ENCODE measurements at regions not wholly inside any gene's neighbourhood (a gene's known extent, or its start where the extent isn't known, plus 50 kb on each side); places are given as distances from the start of the nearest gene placed in this dataset.

DNA sequence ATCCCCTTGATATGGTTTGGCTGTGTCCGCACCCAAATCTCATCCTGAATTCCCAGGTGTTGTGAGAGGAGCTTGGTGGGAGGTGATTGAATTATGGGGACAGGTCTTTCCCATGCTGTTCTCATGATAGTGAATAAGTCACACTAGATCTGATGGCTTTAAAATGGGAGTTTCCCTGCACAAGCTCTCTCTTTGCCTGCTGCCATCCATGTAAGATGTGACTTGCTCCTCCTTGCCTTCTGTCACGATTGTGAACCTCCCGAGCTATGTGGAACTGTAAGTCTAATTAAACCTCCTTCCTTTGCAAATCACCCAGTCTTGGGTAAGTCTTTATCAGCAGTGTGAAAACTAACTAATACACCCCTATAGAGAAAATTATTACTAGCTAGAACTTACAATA, 959.5 kb upstream of the ADGRL2 start:
- DNase-seq, result no peak
- H3K27ac ChIP-seq (ENCODE audit: low read depth in 1 of 2, low read length in 2 of 2), result no peak overlapping the region
- H2AFZ ChIP-seq (ENCODE audit: insufficient read depth, low read depth, low read length, poor library complexity, severe bottlenecking), result no peak overlapping the region
- 100% methylated on average over 1 of the region's 3 CpGs for WGBS (ENCODE audit: insufficient coverage)
- no peak overlapping the region for H3K27ac Mint-ChIP-seq
- TF ChIP-seq, protein P1, sequence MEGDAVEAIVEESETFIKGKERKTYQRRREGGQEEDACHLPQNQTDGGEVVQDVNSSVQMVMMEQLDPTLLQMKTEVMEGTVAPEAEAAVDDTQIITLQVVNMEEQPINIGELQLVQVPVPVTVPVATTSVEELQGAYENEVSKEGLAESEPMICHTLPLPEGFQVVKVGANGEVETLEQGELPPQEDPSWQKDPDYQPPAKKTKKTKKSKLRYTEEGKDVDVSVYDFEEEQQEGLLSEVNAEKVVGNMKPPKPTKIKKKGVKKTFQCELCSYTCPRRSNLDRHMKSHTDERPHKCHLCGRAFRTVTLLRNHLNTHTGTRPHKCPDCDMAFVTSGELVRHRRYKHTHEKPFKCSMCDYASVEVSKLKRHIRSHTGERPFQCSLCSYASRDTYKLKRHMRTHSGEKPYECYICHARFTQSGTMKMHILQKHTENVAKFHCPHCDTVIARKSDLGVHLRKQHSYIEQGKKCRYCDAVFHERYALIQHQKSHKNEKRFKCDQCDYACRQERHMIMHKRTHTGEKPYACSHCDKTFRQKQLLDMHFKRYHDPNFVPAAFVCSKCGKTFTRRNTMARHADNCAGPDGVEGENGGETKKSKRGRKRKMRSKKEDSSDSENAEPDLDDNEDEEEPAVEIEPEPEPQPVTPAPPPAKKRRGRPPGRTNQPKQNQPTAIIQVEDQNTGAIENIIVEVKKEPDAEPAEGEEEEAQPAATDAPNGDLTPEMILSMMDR (IDR thresholded peaks at IDR 0.05), result no peak
- H3K4me3 ChIP-seq (replicated peaks in 1 of 3; ENCODE audit: low read depth in 2 of 3, low read length in 3 of 3), result no peak overlapping the region
- no peaks in the 10 kb centered on the region for H3K4me1 Mint-ChIP-seq
- intact Hi-C loops (cut with micrococcal nuclease), result no loop called here
- no peak overlapping the region for H3K9ac ChIP-seq (ENCODE audit: insufficient read depth, low read length, poor library complexity, severe bottlenecking)
- no peaks in the 10 kb centered on the region for H3K36me3 Mint-ChIP-seq
- H3K4me2 ChIP-seq (replicated peaks; ENCODE audit: extremely low read depth, low read length, poor library complexity, severe bottlenecking), result no peak overlapping the region
- no peaks in the 10 kb centered on the region for H4K20me1 ChIP-seq (ENCODE audit: insufficient read depth, low read length)
- no peaks in the 10 kb centered on the region for H3K36me3 ChIP-seq (replicated peaks in 1 of 2; ENCODE audit: control insufficient read depth in 1 of 2, insufficient read depth in 2 of 2, low read length in 2 of 2)
- H3K79me2 ChIP-seq (ENCODE audit: insufficient read depth, low read length), result no peaks in the 10 kb centered on the region
- no peak overlapping the region for H3K4me3 Mint-ChIP-seq
- H3K9me3 Mint-ChIP-seq, result peaks cover under 1 to 9% (median 4%) of the 10 kb centered on the region in 7 donors
- no peaks in the 10 kb centered on the region for H3K27me3 ChIP-seq (ENCODE audit: control insufficient read depth in 2 of 2, insufficient read depth in 2 of 2, low read length in 2 of 2)
- H3K4me1 ChIP-seq (ENCODE audit: control insufficient read depth in 1 of 2, insufficient read depth in 2 of 2, low read length in 2 of 2), result no peaks in the 10 kb centered on the region
- no peaks in the 10 kb centered on the region for H3K9me3 ChIP-seq (replicated peaks in 1 of 2; ENCODE audit: control insufficient read depth in 1 of 2, insufficient read depth in 1 of 2, low read length in 2 of 2)
- no peaks in the 10 kb centered on the region for H3K27me3 Mint-ChIP-seq (ENCODE audit: low read depth in 3 of 3)

DNA sequence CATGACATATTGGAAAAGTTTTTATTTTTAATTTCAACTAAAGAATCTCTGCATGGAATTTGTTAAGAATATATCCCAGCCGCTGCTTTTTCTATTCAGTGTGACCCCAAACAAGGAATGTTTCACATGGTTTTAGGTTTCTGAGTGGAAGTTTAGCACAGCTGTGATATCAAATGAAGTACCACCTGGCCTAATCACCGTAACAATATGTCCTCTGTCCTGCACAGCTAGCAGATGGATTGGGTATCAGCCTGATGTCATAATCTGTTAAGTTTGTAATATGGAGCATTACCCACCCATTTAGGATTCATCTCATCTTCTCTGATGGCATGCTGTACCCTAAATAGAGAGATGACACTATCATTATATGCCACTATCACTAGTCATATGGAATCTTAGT, 963.7 kb upstream of the ADGRL2 start:
- Histone ChIP-seq H3K36me3 (replicated peaks in 1 of 2; ENCODE audit: control insufficient read depth in 1 of 2, insufficient read depth in 2 of 2, low read length in 2 of 2) (no peaks in the 10 kb centered on the region), H3K9ac (ENCODE audit: insufficient read depth, low read length, poor library complexity, severe bottlenecking) (no peak overlapping the region), H3K4me3 (replicated peaks in 1 of 3; ENCODE audit: low read depth in 2 of 3, low read length in 3 of 3) (no peak overlapping the region), H3K4me2 (replicated peaks; ENCODE audit: extremely low read depth, low read length, poor library complexity, severe bottlenecking) (no peak overlapping the region), H3K9me3 (replicated peaks in 1 of 2; ENCODE audit: control insufficient read depth in 1 of 2, insufficient read depth in 1 of 2, low read length in 2 of 2) (no peaks in the 10 kb centered on the region), H3K4me1 (ENCODE audit: control insufficient read depth in 1 of 2, insufficient read depth in 2 of 2, low read length in 2 of 2) (no peaks in the 10 kb centered on the region), H4K20me1 (ENCODE audit: insufficient read depth, low read length) (no peaks in the 10 kb centered on the region), H3K79me2 (ENCODE audit: insufficient read depth, low read length) (no peaks in the 10 kb centered on the region), H2AFZ (ENCODE audit: insufficient read depth, low read depth, low read length, poor library complexity, severe bottlenecking) (no peak overlapping the region), H3K27ac (ENCODE audit: low read depth in 1 of 2, low read length in 2 of 2) (no peak overlapping the region), H3K27me3 (ENCODE audit: control insufficient read depth in 2 of 2, insufficient read depth in 2 of 2, low read length in 2 of 2) (no peaks in the 10 kb centered on the region)
- intact Hi-C loops (cut with micrococcal nuclease), result no loop called here
- 86% methylated on average over 1 of the region's 2 CpGs for WGBS (ENCODE audit: insufficient coverage)
- H3K36me3 Mint-ChIP-seq, result no peaks in the 10 kb centered on the region
- H3K4me1 Mint-ChIP-seq, result no peaks in the 10 kb centered on the region
- TF ChIP-seq, protein P1 (IDR thresholded peaks at IDR 0.05), result no peak
- no peak for DNase-seq
- H3K9me3 Mint-ChIP-seq, result peaks cover 0 to 11% (median 6%) of the 10 kb centered on the region in 7 donors
- H3K27me3 Mint-ChIP-seq (ENCODE audit: low read depth in 3 of 3), result peaks cover 0 to 3% (median 0%) of the 10 kb centered on the region in 3 donors
- no peak overlapping the region for H3K4me3 Mint-ChIP-seq
- H3K27ac Mint-ChIP-seq, result no peak overlapping the region
